Muscle of leg (tissue), 3 donors: ENCODE measurements at regions not wholly inside any gene's neighbourhood (a gene's known extent, or its start where the extent isn't known, plus 50 kb on each side); places are given as distances from the start of the nearest gene placed in this dataset.

Experiments
- DNase-seq: peaks from one replicate; pipeline ENCODE4 v3.0.0; 2013
- H3K27ac ChIP-seq: one replicate; pipeline ENCODE4 v1.5.1; 2013; ENCODE audit warnings: mild to moderate bottlenecking, low read length, control low read depth
- H3K27me3 ChIP-seq: one replicate; pipeline ENCODE4 v1.6.1; 2013; ENCODE audit warnings: low read length; ENCODE audit not compliant: control insufficient read depth, insufficient read depth
- H3K36me3 ChIP-seq: one replicate; pipeline ENCODE4 v1.6.1; 2013; ENCODE audit warnings: low read length; ENCODE audit not compliant: control insufficient read depth, insufficient read depth
- H3K4me1 ChIP-seq: one replicate; pipeline ENCODE4 v1.6.1; 2013; ENCODE audit warnings: low read length; ENCODE audit not compliant: control insufficient read depth, insufficient read depth
- H3K4me3 ChIP-seq: one replicate; pipeline ENCODE4 v1.5.1; 2013; ENCODE audit warnings: low read length, control low read depth
- H3K9me3 ChIP-seq: replicated peaks from 2 replicates; pipeline ENCODE4 v1.6.1; 2013; ENCODE audit warnings: low read depth, low read length; ENCODE audit not compliant: control insufficient read depth
- WGBS: methylation state at CpG from one replicate; pipeline ENCODE4 v1.1.5; 2013; ENCODE audit warnings: missing lambda C conversion rate; ENCODE audit not compliant: insufficient coverage; 5-methylcytosine and 5-hydroxymethylcytosine counted together

DNA sequence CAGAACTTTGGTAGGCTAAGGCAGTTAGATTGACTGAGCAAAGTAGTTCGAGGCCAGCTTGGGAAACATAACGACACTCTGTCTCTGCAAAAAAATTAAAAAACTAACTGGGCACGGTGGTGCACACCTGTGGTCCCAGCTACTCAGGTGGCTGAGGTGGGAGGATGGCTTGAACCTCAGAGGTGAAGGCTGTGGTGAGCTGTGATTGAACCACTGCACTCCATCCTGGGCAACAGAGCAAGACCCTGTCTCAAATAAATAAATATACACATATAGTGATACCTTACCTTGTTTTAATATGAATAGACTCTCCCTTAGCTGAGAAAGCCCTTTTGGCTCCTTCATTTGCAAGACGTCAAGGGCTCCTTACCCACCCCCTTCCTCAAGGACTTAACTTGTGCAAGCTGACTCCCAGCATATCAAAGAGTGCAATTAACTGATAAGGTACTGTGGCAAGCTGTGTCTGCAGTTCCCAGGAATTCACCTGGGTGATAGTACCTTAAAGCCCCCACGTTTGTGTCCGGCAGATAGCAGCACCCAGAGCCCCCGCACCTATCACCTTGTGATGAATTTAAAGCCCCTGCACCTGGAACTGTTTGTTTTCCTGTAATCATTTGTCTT lies 655.6 kb upstream of the GALNTL6 start:
- DNase-seq: no peak
- Histone ChIP-seq H3K4me3 (no peak overlapping the region), H3K27me3 (no peaks in the 10 kb centered on the region), H3K36me3 (no peaks in the 10 kb centered on the region), H3K9me3 (no peaks in the 10 kb centered on the region), H3K4me1 (no peaks in the 10 kb centered on the region), H3K27ac (no peak overlapping the region)
- 71% methylated on average over 6 of the region's 7 CpGs for WGBS

GRCh38 chr4:171142639-171143038 lies 670.6 kb upstream of the GALNTL6 start:
- H3K9me3 ChIP-seq: no peaks in the 10 kb centered on the region
- H3K4me3 ChIP-seq: no peak overlapping the region
- H3K36me3 ChIP-seq: no peaks in the 10 kb centered on the region
- no peak for DNase-seq
- H3K27me3 ChIP-seq: no peaks in the 10 kb centered on the region
- no peak overlapping the region for H3K27ac ChIP-seq
- H3K4me1 ChIP-seq: no peaks in the 10 kb centered on the region
- no CpG with 5 or more reads among the region's 1 CpG for WGBS

GRCh38 chr4:171142045-171142444 lies 671.2 kb upstream of the GALNTL6 start:
- no peak for DNase-seq
- Histone ChIP-seq H3K4me3 (no peak overlapping the region), H3K27ac (no peak overlapping the region), H3K36me3 (no peaks in the 10 kb centered on the region), H3K4me1 (no peaks in the 10 kb centered on the region), H3K27me3 (no peaks in the 10 kb centered on the region), H3K9me3 (no peaks in the 10 kb centered on the region)
- no CpG with 5 or more reads among the region's 1 CpG for WGBS

DNA sequence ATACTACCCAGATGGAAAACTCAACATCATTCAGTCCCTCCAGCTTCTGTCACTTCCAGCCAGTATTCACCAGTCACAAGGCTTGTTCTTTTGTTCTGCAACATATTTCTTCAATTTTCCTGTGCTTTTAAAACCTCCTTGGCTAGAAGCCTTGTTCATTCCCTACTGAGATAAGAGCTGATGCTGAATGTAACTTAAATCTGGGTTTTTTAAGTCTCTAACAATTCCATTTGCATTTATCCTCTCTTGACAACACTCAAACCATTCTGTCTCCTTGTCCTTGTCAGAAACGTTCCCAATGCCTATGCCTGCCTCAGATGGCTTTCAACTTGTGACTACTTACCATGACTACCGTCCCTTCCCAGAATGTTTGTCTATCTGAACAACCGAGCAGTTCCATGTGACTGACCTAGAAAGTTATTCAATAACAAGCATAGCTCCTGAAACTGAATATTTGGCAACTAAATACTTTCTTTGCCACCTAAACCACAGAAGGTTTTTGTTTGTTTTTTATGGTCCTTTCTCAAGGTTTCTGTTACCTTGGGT lies 682.9 kb upstream of the GALNTL6 start:
- no peaks in the 10 kb centered on the region for H3K4me1 ChIP-seq
- no peaks in the 10 kb centered on the region for H3K27me3 ChIP-seq
- H3K36me3 ChIP-seq: no peaks in the 10 kb centered on the region
- no peak overlapping the region for H3K27ac ChIP-seq
- no peak overlapping the region for H3K4me3 ChIP-seq
- peak; percentile 0 for DNase-seq
- WGBS: 55% methylated on average over 2 of the region's 3 CpGs
- H3K9me3 ChIP-seq: no peaks in the 10 kb centered on the region

DNA sequence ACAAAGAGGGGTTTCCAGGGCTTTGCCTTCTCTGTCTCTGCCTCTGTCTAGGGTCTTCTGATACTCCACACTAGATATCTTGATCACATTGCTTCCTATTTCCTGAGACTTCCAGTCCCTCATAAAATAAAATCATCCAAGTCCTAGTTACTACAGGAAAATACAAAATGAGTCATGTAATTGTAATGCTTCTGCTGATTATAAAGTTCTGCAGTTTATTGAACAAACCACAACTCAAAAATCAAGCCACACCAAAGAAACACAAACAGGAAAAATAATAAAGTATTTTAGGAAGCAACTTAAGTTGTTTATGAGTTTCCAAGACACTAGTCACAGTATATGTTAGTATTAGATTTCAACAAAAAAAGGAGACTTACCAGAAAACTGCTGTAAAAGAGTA lies 695.1 kb upstream of the GALNTL6 start:
- DNase-seq: no peak
- Histone ChIP-seq H3K27ac (no peak overlapping the region), H3K4me1 (no peaks in the 10 kb centered on the region), H3K27me3 (no peaks in the 10 kb centered on the region), H3K4me3 (no peak overlapping the region), H3K36me3 (no peaks in the 10 kb centered on the region), H3K9me3 (peaks cover 4% of the 10 kb centered on the region)

GRCh38 chr4:171117457-171117856 lies 695.7 kb upstream of the GALNTL6 start:
- Histone ChIP-seq H3K9me3 (peaks cover 4% of the 10 kb centered on the region), H3K36me3 (no peaks in the 10 kb centered on the region), H3K4me1 (no peaks in the 10 kb centered on the region), H3K4me3 (no peak overlapping the region), H3K27ac (no peak overlapping the region), H3K27me3 (no peaks in the 10 kb centered on the region)
- DNase-seq: no peak
- WGBS: no CpG with 5 or more reads among the region's 1 CpG

- no peaks in the 10 kb centered on the region for H3K36me3 ChIP-seq
- no peaks in the 10 kb centered on the region for H3K9me3 ChIP-seq
- no peaks in the 10 kb centered on the region for H3K4me1 ChIP-seq
- no peaks in the 10 kb centered on the region for H3K27me3 ChIP-seq
- no peak overlapping the region for H3K27ac ChIP-seq
- no peak overlapping the region for H3K4me3 ChIP-seq
- no peak for DNase-seq
Observed at GRCh38 chr4:171101845-171102244, 711.4 kb upstream of the GALNTL6 start.

DNA sequence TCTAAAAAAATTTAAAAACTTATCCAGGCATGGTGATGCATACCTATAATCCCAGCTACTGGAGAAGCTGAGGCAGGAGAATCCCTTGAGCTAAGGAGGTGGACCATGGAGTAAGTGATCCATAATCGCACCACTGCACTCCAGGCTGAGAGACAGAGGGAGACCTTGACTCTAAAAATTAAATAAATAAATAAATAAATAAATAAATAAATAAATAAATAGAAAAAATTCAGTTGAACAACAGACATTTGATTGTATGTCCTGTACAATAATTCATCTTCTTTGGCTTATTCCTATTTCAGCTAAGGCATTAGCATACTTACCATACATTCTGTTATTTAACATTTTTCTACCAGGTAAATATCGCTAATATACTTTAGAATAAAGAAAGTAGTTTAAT lies 726.1 kb upstream of the GALNTL6 start:
- Histone ChIP-seq H3K27me3 (no peaks in the 10 kb centered on the region), H3K27ac (no peak overlapping the region), H3K36me3 (no peaks in the 10 kb centered on the region), H3K9me3 (peaks cover 3% of the 10 kb centered on the region), H3K4me1 (no peaks in the 10 kb centered on the region), H3K4me3 (no peak overlapping the region)
- no peak for DNase-seq
- no CpG with 5 or more reads among the region's 2 CpGs for WGBS

- H3K36me3 ChIP-seq: no peaks in the 10 kb centered on the region
- no peaks in the 10 kb centered on the region for H3K27me3 ChIP-seq
- DNase-seq: no peak
- H3K9me3 ChIP-seq: peaks cover 14% of the 10 kb centered on the region
- H3K4me1 ChIP-seq: no peaks in the 10 kb centered on the region
- no CpG with 5 or more reads among the region's 1 CpG for WGBS
- H3K27ac ChIP-seq: no peak overlapping the region
- H3K4me3 ChIP-seq: no peak overlapping the region
Observed at GRCh38 chr4:171067422-171067821, 745.8 kb upstream of the GALNTL6 start.

- DNase-seq: no peak
- no CpG with 5 or more reads among the region's 1 CpG for WGBS
- Histone ChIP-seq H3K27me3 (no peaks in the 10 kb centered on the region), H3K4me3 (no peak overlapping the region), H3K27ac (no peak overlapping the region), H3K9me3 (peaks cover under 1% of the 10 kb centered on the region), H3K4me1 (no peaks in the 10 kb centered on the region), H3K36me3 (no peaks in the 10 kb centered on the region)
Observed at GRCh38 chr4:171049380-171049779, 763.8 kb upstream of the GALNTL6 start.

DNA sequence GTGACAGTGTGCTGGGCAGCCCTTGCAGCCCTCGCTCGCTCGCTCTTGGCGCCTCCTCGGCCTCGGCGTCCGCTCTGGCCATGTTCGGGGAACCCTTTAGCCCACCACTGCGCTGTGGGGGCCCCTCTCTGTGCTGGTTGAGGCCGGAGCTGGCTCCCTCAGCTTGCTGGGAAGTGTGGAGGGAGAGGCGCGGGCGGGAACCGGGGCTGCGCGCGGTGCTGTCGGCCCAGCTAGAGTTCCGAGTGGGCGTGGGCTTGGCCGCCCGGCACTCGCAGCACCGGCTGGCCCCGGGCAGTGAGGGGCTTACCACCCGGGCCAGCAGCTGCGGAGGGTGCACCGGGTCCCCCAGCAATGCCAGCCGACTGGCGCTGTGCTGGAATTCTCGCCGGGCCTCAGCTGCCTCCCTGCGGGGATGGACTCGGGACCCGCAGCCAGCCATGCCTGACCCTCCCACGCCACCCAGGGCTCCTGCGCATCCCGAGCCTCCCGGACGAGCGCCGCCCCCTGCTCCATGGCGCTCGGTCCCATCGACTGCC lies 770.1 kb upstream of the GALNTL6 start:
- WGBS: 95% methylated on average over 46 of the region's 46 CpGs
- Histone ChIP-seq H3K4me3 (no peak overlapping the region), H3K36me3 (no peaks in the 10 kb centered on the region), H3K27me3 (no peaks in the 10 kb centered on the region), H3K27ac (no peak overlapping the region), H3K4me1 (no peaks in the 10 kb centered on the region), H3K9me3 (peaks cover 7% of the 10 kb centered on the region)
- no peak for DNase-seq
